SU-DHL-6 (cell line): ENCODE measurements at regions not wholly inside any gene's neighbourhood (a gene's known extent, or its start where the extent isn't known, plus 50 kb on each side); places are given as distances from the start of the nearest gene placed in this dataset.

Source experiments
- CTCF ChIP-seq: fragments of 200-600 bp; sonication (generic); IDR thresholded peaks from one replicate; pipeline ENCODE4 v1.5.1; 2017; ENCODE audit warnings: antibody characterized with exemption, mild to moderate bottlenecking, low read length, moderate library complexity; ENCODE audit not compliant: insufficient read depth, poor library complexity, severe bottlenecking
- EZH2phosphoT487 ChIP-seq: fragments of 200-600 bp; sonication (generic), shearing (Covaris generic); conservative IDR thresholded peaks from 2 replicates; pipeline ENCODE4 v1.6.1; 2018; ENCODE audit warnings: mild to moderate bottlenecking, antibody characterized with exemption, low read length, moderate library complexity, mixed read lengths

GRCh38 chr12:86523844-86524243 is 267.7 kb upstream of the MGAT4C start:
- TF ChIP-seq CTCF (no peak), EZH2phosphoT487 (no peak)
